HG02623 (cell line): ENCODE measurements at regions not wholly inside any gene's neighbourhood (a gene's known extent, or its start where the extent isn't known, plus 50 kb on each side); places are given as distances from the start of the nearest gene placed in this dataset.
"Not testable (repeated sequence)": the region's sequence is repeated elsewhere in the genome, so short reads cannot be mapped to it uniquely, and the experiment has no call there.

ENCODE experiments used
- ATAC-seq: cut with Tn5 transposase; IDR thresholded peaks from one replicate; pipeline ENCODE4 v1.9.1; 2021; ENCODE audit warnings: moderate library complexity; ENCODE audit not compliant: unreplicated experiment

DNA sequence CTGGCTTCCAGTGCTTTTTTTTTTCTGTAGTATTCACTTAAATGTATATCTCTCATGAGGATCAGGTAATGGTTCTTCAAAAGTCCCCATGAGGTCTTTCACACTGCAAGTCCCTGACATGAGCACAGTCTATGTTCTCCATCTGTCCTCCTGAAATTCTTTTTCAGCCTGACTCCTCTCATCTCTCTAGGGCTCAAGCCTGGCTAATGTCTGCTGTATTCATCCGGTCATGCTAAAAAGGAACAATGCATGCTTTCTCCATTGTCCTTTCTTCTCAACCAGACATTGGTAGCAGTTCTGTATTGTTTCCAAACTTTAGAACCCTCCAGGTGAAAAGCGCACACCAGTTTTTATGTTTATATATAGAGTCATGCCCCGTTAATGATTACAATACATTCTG, 368.3 kb upstream of the OLFM3 start:
- ATAC-seq, result no peak

DNA sequence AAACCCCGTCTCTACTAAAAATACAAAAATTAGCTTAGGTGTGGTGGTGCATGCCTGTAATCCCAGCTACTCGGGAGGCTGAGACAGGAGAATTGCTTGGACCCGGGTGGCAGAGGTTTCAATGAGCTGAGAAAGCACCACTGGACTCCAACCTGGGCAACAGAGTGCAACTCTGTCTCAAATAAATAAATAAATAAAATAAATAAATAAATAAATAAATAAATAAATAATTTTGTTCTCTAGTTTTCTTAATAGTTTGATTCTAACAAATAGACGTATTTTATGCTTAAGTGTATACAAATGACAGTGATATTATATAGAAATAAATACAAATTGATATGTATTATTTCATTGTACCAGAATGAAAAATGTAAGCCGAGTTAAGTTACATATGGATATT, 339.9 kb upstream of the OLFM3 start:
- no peak for ATAC-seq

GRCh38 chr1:102318104-102318806, 321.5 kb upstream of the OLFM3 start:
- no peak for ATAC-seq

- no peak for ATAC-seq
These were observed 318.4 kb upstream of the OLFM3 start for GRCh38 chr1:102315096-102315495.

DNA sequence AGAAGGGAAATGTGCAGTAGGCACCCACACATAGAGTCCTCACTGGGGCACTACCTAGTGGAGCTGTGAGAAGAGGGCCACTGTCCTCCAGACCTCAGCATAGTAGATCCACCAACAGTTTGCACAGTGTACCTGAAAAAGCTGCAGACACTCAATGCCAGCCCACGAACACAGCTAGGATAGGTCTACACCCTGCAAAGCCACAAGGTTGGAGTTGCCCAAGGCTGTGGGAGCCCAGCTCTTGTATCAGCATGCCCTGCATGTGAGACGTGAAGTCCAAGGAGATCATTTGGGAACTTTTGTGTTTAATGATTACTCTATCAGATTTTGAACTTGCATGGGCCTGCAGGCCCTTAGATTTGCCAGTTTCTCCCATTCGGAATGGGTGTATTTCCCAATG, 299.4 kb upstream of the OLFM3 start:
- ATAC-seq, result no peak

DNA sequence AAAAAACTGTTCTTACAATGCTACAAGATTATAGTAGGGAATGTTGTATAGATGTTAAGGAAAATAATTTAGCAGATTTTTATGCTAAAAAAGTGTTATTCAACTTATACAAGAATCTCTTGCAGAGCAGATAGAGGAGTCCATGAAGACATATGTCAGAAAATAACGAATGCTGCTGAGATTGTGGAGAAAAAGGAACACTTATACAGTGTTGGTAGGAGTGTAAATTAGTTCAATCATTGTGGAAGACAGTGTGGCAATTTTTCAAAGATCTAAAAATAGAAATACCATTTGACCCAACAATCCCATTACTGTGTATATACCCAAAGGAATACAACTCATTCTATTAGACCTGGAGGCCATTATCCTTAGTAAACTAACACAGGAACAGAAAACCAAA, 286.2 kb upstream of the OLFM3 start:
- no peak for ATAC-seq

DNA sequence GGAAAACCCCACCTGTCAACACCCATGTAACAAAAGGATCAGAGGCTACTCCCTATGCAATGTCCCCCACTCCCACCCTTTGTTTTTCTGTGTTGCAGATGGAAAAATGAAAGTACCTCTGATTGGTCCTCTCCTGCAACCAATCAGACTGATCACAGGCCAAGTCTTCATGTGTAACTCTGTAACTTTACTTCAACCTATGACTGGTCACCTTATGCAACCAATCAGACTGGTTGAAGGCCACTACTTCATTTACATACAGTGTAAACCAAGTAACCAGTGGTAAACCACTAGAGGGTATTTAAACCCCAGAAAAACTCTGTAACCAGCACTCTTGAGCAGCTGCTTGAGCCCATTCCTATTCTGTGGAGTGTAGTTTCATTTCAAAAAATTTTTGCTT, 266.3 kb upstream of the OLFM3 start:
- no peak for ATAC-seq

DNA sequence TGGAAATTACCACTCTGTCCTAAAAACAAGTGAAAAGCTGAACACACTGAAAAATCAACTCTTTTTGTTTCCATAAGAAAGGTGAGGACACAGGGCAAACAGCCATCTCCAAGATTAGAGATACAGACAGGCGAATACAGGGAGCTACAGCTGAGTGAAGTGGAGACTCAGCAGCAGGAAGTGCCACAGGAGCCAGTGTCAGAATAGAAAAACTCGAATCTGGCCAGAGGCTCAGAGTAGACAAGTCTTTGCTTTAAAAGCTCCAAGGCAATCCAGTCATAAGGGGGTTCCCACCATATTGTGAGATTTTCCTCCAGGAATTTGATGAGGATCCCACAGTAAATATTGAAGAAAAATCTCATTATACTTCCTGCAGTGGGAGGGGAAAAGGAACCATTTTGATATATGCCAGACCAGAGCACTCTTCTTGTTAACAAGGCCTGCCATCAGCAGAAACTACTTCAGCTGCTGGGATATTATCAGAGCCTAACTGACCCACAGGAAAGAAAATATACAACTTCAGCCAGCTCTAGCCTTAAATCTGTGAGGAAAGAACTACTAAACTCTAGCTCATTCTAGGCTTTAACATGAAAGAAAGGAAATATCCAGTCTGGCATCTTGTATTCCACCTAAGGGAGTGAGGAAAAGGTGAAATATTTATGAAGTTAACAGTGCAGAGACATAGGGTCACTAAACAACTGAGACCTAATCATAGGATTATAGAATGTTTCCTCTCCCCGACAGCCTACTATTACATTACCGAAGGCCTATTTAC, 256.2 kb upstream of the OLFM3 start:
- ATAC-seq, result no peak

DNA sequence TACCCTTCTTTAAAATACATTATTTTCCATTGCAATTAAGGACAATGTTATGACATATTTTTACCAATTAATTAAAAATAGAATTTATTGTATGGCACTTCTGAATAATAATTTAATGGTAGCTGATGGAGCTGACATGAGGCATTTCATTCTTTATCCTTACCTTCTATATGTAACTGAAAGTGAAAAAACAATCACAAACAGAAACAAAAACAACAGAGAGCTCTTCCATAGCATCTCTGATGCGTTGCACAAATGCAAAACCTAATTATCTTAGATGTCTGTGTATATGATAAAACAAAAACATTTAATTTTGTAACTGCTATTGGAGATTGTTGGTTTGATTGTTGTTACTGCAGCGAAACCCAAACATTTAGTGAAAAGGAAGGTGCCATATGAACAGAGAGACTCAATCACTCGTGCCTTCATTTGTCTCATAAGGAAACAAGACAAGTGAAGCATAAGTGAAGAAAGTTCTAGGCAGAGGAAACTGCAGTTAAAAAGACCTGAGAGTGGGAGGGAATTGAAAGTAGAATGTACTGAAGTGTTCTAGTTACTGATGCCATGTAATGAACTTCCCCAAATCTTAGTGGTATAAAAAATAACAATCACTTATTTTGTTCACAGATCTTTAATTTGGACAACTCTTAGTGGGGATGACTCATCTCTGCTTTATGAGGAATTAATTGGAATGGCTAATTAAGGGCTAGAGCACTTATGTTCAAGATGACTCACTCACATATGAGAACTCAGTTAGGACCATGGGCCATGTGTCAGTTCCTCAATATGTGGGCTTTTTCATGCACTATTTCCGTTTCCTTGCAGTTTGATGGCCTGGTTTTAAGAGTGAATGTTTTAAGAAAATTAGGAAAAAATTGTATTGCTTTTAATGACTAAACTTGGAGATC, 245.0 kb upstream of the OLFM3 start:
- peak; percentile 55 for ATAC-seq

- ATAC-seq, result no peak
These were observed 242.5 kb upstream of the OLFM3 start for GRCh38 chr1:102239247-102239646.

- ATAC-seq, result no peak
These were observed 238.1 kb upstream of the OLFM3 start for GRCh38 chr1:102234753-102235359.

DNA sequence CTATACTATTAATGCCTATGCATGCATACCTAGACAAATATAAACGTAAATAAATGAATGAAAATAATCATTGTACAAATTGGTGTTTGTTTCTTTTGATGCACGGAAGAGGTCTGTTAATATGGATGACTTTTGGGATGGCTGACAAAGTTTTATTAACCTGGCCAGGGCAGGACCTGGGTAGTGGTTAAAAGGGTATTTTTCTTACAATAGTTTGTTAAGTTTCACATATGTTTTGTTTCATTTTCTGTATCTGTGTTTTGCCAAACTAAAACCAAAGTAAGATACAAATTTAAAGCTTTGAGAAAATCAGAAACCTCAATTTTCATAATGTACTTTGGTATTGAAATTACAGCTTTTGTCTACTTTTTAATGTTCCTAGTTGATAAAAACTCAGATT, 222.7 kb upstream of the OLFM3 start:
- no peak for ATAC-seq

DNA sequence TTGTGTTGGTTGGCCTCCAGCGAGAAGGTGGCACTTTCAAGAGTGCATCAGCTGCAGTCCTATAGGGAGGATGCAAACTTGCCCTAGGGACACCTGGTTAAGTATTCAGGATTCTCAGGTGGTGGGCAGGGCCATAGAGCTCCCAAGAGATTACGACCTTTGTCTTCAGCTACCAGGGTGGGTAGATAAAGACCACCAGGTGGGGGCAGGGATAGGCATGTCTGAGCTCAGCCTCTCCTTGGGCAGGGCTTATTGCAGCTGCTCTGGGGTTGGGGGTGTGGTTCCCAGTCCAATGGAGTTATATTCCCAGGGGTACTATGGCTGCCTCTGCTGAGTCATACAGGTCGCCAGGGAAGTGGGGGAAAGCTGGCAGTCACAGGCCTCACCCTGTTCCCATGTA, 214.2 kb upstream of the OLFM3 start:
- ATAC-seq, result not testable (repeated sequence)

GRCh38 chr1:102191723-102192122, 195.0 kb upstream of the OLFM3 start:
- no peak for ATAC-seq

DNA sequence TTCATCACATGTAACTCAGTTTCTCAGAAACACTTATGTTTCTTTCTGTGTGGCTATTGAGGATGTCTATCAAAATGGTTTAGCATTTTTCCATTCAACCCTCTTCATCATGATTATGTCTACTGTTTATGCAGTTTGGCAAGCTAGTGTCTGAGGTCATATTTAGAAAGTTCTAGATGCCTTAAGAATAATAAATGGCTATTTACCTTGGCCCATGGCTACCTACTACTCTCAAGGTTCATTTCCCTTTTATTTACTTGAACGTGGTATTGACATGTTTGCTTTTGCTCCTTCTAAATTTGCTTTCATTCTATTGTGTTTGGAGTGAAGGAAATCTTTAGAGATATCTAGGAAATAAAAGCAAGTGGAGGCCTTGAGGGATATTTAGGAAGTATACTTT, 193.7 kb upstream of the OLFM3 start:
- ATAC-seq, result no peak

DNA sequence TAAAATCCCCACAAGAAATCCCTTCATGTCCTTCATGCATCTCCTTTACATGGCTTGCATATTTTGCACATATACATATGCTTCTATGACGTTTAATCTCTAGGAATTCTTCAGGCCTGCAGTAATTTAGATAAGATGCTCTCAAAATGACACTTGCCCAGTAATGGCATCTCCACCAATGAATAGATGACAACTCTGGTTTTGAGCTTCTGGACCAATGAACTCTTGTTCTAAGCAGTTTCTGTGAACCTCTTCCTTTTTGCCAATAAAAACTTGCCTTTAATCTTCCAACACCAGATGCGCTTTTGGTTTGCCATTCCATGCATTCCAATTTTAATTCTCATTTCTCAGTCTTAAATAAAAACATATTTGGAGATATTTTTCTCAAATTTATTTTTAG, 189.8 kb upstream of the OLFM3 start:
- ATAC-seq, result no peak

DNA sequence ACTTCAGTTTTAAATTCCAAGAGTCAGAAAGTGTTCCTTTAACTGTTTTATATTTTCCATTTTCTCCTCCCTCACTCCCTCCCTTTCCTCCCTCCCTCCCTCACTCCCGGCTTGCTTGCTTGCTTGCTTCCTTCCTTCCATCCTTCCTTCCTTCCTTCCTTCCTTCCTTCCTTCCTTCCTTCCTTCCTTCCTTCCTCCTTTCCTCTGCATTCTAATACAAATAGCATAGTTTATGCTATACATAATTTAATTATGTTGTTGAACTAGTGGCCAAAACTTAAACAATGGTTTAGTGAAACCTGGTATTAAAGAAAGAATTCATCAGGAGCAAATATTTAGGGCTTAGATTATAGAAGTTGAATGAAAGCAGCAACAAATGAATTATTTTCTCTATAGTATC, 188.5 kb upstream of the OLFM3 start:
- no peak for ATAC-seq

DNA sequence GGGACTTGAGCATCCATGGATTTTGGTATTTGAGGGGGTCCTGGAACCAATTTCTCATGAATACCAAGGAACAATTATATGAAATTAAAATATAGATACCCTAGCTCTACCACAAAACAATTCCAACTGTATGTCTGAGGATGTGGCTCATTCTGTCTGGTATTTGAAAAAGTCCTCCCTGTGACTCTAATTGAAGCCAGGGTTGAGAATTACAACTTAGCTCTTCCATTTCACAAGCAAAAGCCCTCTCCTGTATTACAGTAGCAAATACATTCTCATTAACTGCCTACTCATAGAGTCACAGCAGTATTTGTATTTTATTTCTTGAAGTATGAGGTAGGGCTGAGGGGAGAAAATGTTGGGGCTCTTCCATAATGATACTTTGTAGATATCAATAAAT, 187.8 kb upstream of the OLFM3 start:
- no peak for ATAC-seq

GRCh38 chr1:102183711-102184110, 187.0 kb upstream of the OLFM3 start:
- no peak for ATAC-seq

- ATAC-seq, result no peak
These were observed 186.0 kb upstream of the OLFM3 start for GRCh38 chr1:102182603-102183260.

- no peak for ATAC-seq
These were observed 184.6 kb upstream of the OLFM3 start for GRCh38 chr1:102181341-102181740.
